Neutrophil (primary cell): ENCODE measurements at regions not wholly inside any gene's neighbourhood (a gene's known extent, or its start where the extent isn't known, plus 50 kb on each side); places are given as distances from the start of the nearest gene placed in this dataset.

Source experiments
- H3K27ac ChIP-seq: fragments of 200-600 bp; sonication (generic); 2 replicates; pipeline ENCODE4 v1.5.1; 2016; ENCODE audit warnings: mild to moderate bottlenecking, moderate library complexity
- H3K27me3 ChIP-seq: fragments of 200-600 bp; sonication (generic); 2 replicates; pipeline ENCODE4 v1.6.0; 2016; ENCODE audit warnings: mild to moderate bottlenecking
- H3K36me3 ChIP-seq: fragments of 200-600 bp; sonication (generic); 2 replicates; pipeline ENCODE4 v1.5.1; 2017
- H3K4me1 ChIP-seq, 2 experiments: fragments of 200-600 bp in 1 of 2; sonication (generic) in 1 of 2; 1 replicate in 1 of 2; 2 replicates in 1 of 2; pipeline versions ENCODE4 v1.5.1 to v1.6.1; 2013 to 2016; ENCODE audit warnings: low read depth in 1 of 2, low read length in 1 of 2, mild to moderate bottlenecking in 1 of 2, moderate library complexity in 1 of 2; ENCODE audit not compliant: control insufficient read depth in 1 of 2, insufficient read depth in 1 of 2
- H3K4me3 ChIP-seq, 2 experiments: fragments of 200-600 bp in 1 of 2; sonication (generic) in 1 of 2; 1 replicate in 1 of 2; 2 replicates in 1 of 2; pipeline ENCODE4 v1.5.1; 2013 to 2016; ENCODE audit warnings: low read depth in 1 of 2, low read length in 1 of 2, mild to moderate bottlenecking in 1 of 2, moderate library complexity in 1 of 2
- H3K9me3 ChIP-seq: fragments of 200-600 bp; sonication (generic); 2 replicates; pipeline ENCODE4 v1.5.1; 2016
- TF ChIP-seq, protein P1 (sequence below): fragments of 200-600 bp; sonication (generic); IDR thresholded peaks from 2 replicates; pipeline ENCODE4 v1.5.1; 2016; ENCODE audit warnings: antibody characterized with exemption

DNA sequence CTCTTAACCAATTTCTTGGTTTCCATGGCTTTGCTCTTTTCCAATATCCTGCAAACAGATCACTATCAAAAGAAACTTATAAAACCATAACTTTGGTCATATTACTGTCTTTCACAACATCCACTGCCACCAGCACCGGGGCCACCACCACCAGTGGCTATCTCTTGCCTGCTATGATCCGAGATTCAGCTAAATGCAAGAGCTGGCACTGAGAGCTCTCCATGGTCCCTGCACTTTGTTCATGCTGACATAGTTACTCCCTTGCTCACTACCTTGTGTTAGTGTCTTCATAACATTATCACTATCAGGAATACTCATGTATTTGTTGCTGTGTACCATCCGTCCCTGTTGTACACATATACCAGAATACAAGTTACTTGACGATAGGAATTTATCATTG lies 299.0 kb downstream of the ETS1 start:
- Histone ChIP-seq H3K36me3 (no peaks in the 10 kb centered on the region), H3K9me3 (no peaks in the 10 kb centered on the region), H3K4me3 (no peak overlapping the region), H3K27me3 (no peaks in the 10 kb centered on the region), H3K4me1 (peaks cover 5 to 6% of the 10 kb centered on the region in 2 experiments), H3K27ac (no peak overlapping the region)
- TF ChIP-seq, protein P1, sequence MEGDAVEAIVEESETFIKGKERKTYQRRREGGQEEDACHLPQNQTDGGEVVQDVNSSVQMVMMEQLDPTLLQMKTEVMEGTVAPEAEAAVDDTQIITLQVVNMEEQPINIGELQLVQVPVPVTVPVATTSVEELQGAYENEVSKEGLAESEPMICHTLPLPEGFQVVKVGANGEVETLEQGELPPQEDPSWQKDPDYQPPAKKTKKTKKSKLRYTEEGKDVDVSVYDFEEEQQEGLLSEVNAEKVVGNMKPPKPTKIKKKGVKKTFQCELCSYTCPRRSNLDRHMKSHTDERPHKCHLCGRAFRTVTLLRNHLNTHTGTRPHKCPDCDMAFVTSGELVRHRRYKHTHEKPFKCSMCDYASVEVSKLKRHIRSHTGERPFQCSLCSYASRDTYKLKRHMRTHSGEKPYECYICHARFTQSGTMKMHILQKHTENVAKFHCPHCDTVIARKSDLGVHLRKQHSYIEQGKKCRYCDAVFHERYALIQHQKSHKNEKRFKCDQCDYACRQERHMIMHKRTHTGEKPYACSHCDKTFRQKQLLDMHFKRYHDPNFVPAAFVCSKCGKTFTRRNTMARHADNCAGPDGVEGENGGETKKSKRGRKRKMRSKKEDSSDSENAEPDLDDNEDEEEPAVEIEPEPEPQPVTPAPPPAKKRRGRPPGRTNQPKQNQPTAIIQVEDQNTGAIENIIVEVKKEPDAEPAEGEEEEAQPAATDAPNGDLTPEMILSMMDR = no peak

DNA sequence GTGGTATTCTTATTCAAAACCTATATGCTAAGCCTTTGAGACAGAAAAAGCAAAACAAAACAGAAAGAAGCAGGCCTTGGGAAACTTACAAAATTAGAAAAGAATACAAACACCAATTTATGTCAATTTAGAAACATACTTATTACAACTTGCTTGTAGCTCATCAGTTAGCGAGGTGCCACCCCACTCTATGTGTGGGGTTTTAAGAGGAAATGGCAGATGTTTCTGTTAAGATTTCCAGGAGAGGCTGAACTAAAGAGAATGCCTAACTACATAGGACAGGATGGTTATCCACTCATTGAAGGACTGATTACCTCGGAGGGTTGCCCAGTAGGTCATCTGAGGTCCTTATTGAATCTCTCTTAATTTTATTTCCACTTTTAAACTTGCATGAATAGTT lies 302.0 kb downstream of the ETS1 start:
- Histone ChIP-seq H3K27ac (no peak overlapping the region), H3K4me1 (peaks cover 3% of the 10 kb centered on the region in 2 experiments), H3K27me3 (no peaks in the 10 kb centered on the region), H3K4me3 (no peak overlapping the region), H3K9me3 (no peaks in the 10 kb centered on the region), H3K36me3 (no peaks in the 10 kb centered on the region)
- TF ChIP-seq, protein P1 = no peak

DNA sequence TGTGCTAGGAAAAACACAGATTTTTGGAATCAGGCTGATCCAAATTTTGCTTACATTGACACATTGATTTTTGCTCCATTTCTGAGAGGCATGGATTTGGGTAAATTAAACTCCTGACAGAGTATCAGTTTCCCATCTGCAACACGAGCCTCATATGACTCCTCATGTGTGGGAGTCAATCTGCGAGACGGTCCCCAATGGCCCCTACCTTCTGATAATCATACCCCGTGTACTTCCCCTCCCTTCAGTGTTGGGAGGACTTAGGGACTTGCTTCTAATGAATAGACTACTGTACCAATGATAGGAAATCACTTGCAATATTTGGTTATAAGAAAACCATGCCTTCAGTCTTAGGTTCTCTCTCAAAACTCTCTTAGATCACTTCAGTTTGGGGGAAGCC lies 302.7 kb downstream of the ETS1 start:
- Histone ChIP-seq H3K4me3 (no peak overlapping the region), H3K9me3 (no peaks in the 10 kb centered on the region), H3K4me1 (no peaks in the 10 kb centered on the region), H3K27ac (no peak overlapping the region), H3K36me3 (no peaks in the 10 kb centered on the region), H3K27me3 (no peaks in the 10 kb centered on the region)
- TF ChIP-seq, protein P1 = no peak

DNA sequence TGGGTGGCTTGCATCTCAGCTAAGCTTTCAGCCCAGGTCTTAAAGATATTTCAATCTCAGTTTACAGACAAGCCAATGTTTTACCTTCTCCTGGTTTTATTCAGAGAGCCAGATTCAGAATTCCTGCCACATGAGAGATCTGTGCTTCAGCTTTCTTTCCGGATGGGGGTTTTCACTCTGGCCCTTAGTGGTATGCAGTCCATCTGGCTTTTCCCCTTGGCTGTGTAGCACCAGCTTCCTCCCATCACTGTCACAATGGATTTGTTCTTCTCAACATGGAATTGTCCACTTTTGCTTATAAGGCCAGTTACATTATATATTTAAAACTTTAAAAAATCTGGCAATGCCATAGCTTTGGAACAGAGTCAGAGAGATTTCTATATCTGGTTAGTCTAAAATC lies 303.9 kb downstream of the ETS1 start:
- TF ChIP-seq, protein P1 = no peak
- H3K27me3 ChIP-seq = no peaks in the 10 kb centered on the region
- no peak overlapping the region for H3K4me3 ChIP-seq
- no peak overlapping the region for H3K27ac ChIP-seq
- no peaks in the 10 kb centered on the region for H3K4me1 ChIP-seq
- no peaks in the 10 kb centered on the region for H3K36me3 ChIP-seq
- H3K9me3 ChIP-seq = no peaks in the 10 kb centered on the region

DNA sequence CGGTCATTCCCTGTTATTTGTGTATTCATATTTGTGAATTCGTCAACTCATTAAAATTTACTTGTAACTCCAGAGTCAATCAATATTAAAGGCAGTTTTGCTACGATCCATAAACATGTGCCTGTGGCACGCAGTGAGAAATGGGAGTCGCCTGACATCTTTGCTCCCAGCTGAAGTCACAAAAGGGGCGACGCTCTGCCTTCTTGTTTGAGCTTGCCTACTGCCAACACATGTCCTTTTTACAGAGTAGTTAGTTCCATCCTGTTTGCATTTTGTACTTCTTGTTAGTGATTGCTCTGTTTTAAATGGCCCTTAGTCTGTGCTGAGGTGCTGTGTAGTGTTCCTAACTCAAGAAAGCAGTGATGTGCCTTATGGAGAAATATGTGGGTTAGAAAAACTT lies 305.3 kb downstream of the ETS1 start:
- Histone ChIP-seq H3K27ac (no peak overlapping the region), H3K9me3 (no peaks in the 10 kb centered on the region), H3K4me3 (no peak overlapping the region), H3K27me3 (no peaks in the 10 kb centered on the region), H3K36me3 (no peaks in the 10 kb centered on the region), H3K4me1 (no peaks in the 10 kb centered on the region)
- TF ChIP-seq, protein P1 = no peak

DNA sequence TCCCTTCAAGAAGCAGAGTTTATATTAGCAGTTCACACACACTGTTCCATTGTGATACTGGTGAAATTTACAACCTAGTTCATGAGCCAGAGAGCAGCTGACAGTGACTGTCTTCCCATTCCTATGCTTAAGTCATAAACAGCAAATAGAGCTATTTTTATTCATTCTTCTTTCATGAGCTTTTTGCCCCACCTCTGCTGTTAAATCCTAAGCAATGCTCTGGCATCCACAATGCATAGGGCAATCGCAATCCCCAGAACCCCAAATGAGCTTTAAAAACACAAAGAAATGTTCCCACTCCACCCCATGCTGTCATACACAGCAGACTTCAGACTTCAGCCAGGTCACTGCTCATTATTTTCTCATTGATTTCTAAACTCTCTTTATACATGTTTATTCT lies 307.5 kb downstream of the ETS1 start:
- no peak overlapping the region for H3K4me3 ChIP-seq
- TF ChIP-seq, protein P1 = no peak
- no peak overlapping the region for H3K27ac ChIP-seq
- no peaks in the 10 kb centered on the region for H3K4me1 ChIP-seq
- H3K27me3 ChIP-seq = no peaks in the 10 kb centered on the region
- no peaks in the 10 kb centered on the region for H3K9me3 ChIP-seq
- no peaks in the 10 kb centered on the region for H3K36me3 ChIP-seq
